OCI-LY1 (cell line): ENCODE measurements at regions not wholly inside any gene's neighbourhood (a gene's known extent, or its start where the extent isn't known, plus 50 kb on each side); places are given as distances from the start of the nearest gene placed in this dataset.

Experiments used
- H2AFZ ChIP-seq: fragments of 200-600 bp; sonication (generic), shearing (Covaris generic); 2 replicates; pipeline ENCODE4 v1.6.0; 2014; ENCODE audit warnings: antibody characterized with exemption, mild to moderate bottlenecking, low read length
- H3F3A ChIP-seq: fragments of 200-600 bp; sonication (generic), shearing (Covaris generic); 2 replicates; pipeline ENCODE4 v1.6.0; 2014; ENCODE audit warnings: mild to moderate bottlenecking, antibody characterized with exemption, low read length, moderate library complexity; ENCODE audit not compliant: insufficient read depth
- H3K27ac ChIP-seq: fragments of 200-600 bp; sonication (generic); 2 replicates; pipeline ENCODE4 v1.5.1; 2014; ENCODE audit warnings: low read length, mixed run types, mild to moderate bottlenecking, low read depth; ENCODE audit not compliant: poor library complexity, severe bottlenecking
- H3K27me3 ChIP-seq: fragments of 200-600 bp; sonication (generic); 2 replicates; pipeline ENCODE4 v1.6.0; 2014; ENCODE audit warnings: antibody characterized with exemption, mild to moderate bottlenecking, low read length, moderate library complexity; ENCODE audit not compliant: insufficient read depth
- H3K36me3 ChIP-seq: fragments of 200-600 bp; sonication (generic); 2 replicates; pipeline ENCODE4 v1.6.1; 2014; ENCODE audit warnings: mild to moderate bottlenecking, antibody characterized with exemption, low read length, moderate library complexity, mixed read lengths; ENCODE audit not compliant: insufficient read depth
- H3K4me1 ChIP-seq: fragments of 200-600 bp; sonication (generic); 2 replicates; pipeline ENCODE4 v1.5.1; 2014; ENCODE audit warnings: mild to moderate bottlenecking, low read length, moderate library complexity; ENCODE audit not compliant: insufficient read depth, severe bottlenecking
- H3K4me2 ChIP-seq: fragments of 200-600 bp; sonication (generic), shearing (Covaris generic); 2 replicates; pipeline ENCODE4 v1.6.1; 2014; ENCODE audit warnings: low read length
- H3K4me3 ChIP-seq: fragments of 200-600 bp; sonication (generic); 2 replicates; pipeline ENCODE4 v1.5.1; 2014; ENCODE audit warnings: low read length, low read depth, mild to moderate bottlenecking, mixed read lengths; ENCODE audit not compliant: poor library complexity, severe bottlenecking
- H3K79me2 ChIP-seq: fragments of 200-600 bp; shearing (Covaris generic); 2 replicates; pipeline ENCODE4 v1.6.1; 2016; ENCODE audit warnings: mixed run types, low read length, mixed read lengths; ENCODE audit not compliant: insufficient read depth
- H3K9ac ChIP-seq: fragments of 200-600 bp; sonication (generic), shearing (Covaris generic); 2 replicates; pipeline ENCODE4 v1.6.1; 2014; ENCODE audit warnings: mild to moderate bottlenecking, low read length, mixed read lengths
- H3K9me2 ChIP-seq: fragments of 200-600 bp; sonication (generic), shearing (Covaris generic); 2 replicates; pipeline ENCODE4 v1.6.1; 2014; ENCODE audit warnings: low read depth, mild to moderate bottlenecking, low read length, mixed read lengths
- H3K9me3 ChIP-seq: fragments of 200-600 bp; shearing (Covaris generic); 2 replicates; pipeline ENCODE4 v1.6.1; 2014; ENCODE audit warnings: low read length, mixed read lengths
- H4K20me1 ChIP-seq: fragments of 200-600 bp; sonication (generic), shearing (Covaris generic); 2 replicates; pipeline ENCODE4 v1.6.0; 2016; ENCODE audit warnings: mild to moderate bottlenecking, low read length; ENCODE audit not compliant: insufficient read depth
- CTCF ChIP-seq: fragments of 200-600 bp; sonication (generic), shearing (Covaris generic); IDR thresholded peaks from 2 replicates; pipeline ENCODE4 v1.5.1; 2017; ENCODE audit warnings: mild to moderate bottlenecking, antibody characterized with exemption, low read length, moderate library complexity, mixed read lengths
- EZH2 ChIP-seq: fragments of 200-600 bp; sonication (generic), shearing (Covaris generic); IDR thresholded peaks from 2 replicates; pipeline ENCODE4 v1.8.0; 2017; ENCODE audit warnings: borderline replicate concordance, mixed run types, mild to moderate bottlenecking, antibody characterized with exemption, low read length, moderate library complexity, mixed read lengths

- no peak overlapping the region for H2AFZ ChIP-seq
- H3K79me2 ChIP-seq: no peaks in the 10 kb centered on the region
- no peaks in the 10 kb centered on the region for H4K20me1 ChIP-seq
- no peaks in the 10 kb centered on the region for H3K9me2 ChIP-seq
- no peaks in the 10 kb centered on the region for H3K36me3 ChIP-seq
- H3K4me2 ChIP-seq: no peak overlapping the region
- no peak overlapping the region for H3K27ac ChIP-seq
- TF ChIP-seq EZH2: no peak
- peak; percentile 29; the same call in 1 of the 2 replicates for TF ChIP-seq CTCF
- H3K27me3 ChIP-seq: no peaks in the 10 kb centered on the region; the same call in 1 of the 2 replicates
- no peak overlapping the region for H3K9ac ChIP-seq
- no peaks in the 10 kb centered on the region for H3K9me3 ChIP-seq
- peaks cover 20% of the 10 kb centered on the region for H3K4me1 ChIP-seq
- H3F3A ChIP-seq: no peaks in the 10 kb centered on the region
- H3K4me3 ChIP-seq: no peak overlapping the region
Observed at GRCh38 chr3:159766563-159767185, 222.0 kb upstream of the IL12A start.

DNA sequence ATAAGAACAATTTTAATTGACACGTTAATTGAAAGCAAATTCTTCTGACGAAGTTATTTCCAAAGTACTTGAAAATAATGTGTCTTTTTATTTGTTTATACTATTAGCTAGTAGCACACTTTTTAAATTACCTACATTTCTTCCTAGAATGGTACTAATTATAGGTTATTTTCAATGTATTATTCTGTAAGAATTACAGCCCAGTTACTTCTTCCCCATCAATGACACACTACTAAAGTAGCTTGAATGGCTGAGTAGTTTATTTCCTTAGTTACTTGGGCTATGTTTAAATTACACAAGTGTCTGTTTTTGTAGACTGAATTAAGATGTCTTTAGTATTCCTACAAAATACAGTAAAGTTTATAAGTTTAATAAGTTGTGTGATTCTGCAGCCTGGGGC, 217.6 kb upstream of the IL12A start:
- Histone ChIP-seq H3K27me3 (no peaks in the 10 kb centered on the region; the same call in none of the 2 replicates), H3F3A (no peaks in the 10 kb centered on the region), H3K27ac (no peak overlapping the region), H3K4me1 (no peaks in the 10 kb centered on the region), H3K79me2 (no peaks in the 10 kb centered on the region), H3K4me2 (no peak overlapping the region), H3K9me2 (no peaks in the 10 kb centered on the region), H4K20me1 (no peaks in the 10 kb centered on the region), H3K36me3 (no peaks in the 10 kb centered on the region), H3K9ac (no peak overlapping the region), H3K4me3 (no peak overlapping the region), H2AFZ (no peak overlapping the region), H3K9me3 (no peaks in the 10 kb centered on the region)
- no peak for TF ChIP-seq CTCF
- no peak for TF ChIP-seq EZH2

- Histone ChIP-seq H3K36me3 (no peaks in the 10 kb centered on the region), H3K27me3 (no peaks in the 10 kb centered on the region; the same call in 1 of the 2 replicates), H3K9me3 (no peaks in the 10 kb centered on the region), H3K79me2 (no peaks in the 10 kb centered on the region), H3K4me1 (no peaks in the 10 kb centered on the region), H3K9me2 (no peaks in the 10 kb centered on the region), H3K9ac (no peak overlapping the region), H2AFZ (no peak overlapping the region), H3F3A (no peaks in the 10 kb centered on the region), H4K20me1 (no peaks in the 10 kb centered on the region), H3K4me2 (no peak overlapping the region), H3K4me3 (no peak overlapping the region), H3K27ac (no peak overlapping the region)
- TF ChIP-seq EZH2: no peak
- TF ChIP-seq CTCF: no peak
Observed at GRCh38 chr3:159771865-159772611, 216.6 kb upstream of the IL12A start.
